Sigmoid colon (tissue), 6 donors: ENCODE measurements at regions not wholly inside any gene's neighbourhood (a gene's known extent, or its start where the extent isn't known, plus 50 kb on each side); places are given as distances from the start of the nearest gene placed in this dataset.

ENCODE experiments used
- DNase-seq: peaks from one replicate; pipeline ENCODE4 v3.0.0-alpha.2; 2019
- H3K27ac ChIP-seq, 4 donors: fragments of 200-600 bp; sonication (generic); one replicate each; pipeline ENCODE4 v1.5.1; 2016 to 2019; ENCODE audit warnings: mild to moderate bottlenecking in 1 of 4
- H3K27me3 ChIP-seq, 3 donors: fragments of 200-600 bp; sonication (generic); one replicate each; pipeline ENCODE4 v1.5.1; 2019; ENCODE audit warnings: mild to moderate bottlenecking in 1 of 3
- H3K36me3 ChIP-seq, 4 donors: fragments of 200-600 bp; sonication (generic); one replicate each; pipeline ENCODE4 v1.5.1; 2016 to 2019
- H3K4me1 ChIP-seq, 4 donors: fragments of 200-600 bp; sonication (generic); one replicate each; pipeline ENCODE4 v1.5.1; 2017 to 2019
- H3K4me3 ChIP-seq, 4 donors: fragments of 200-600 bp; sonication (generic); one replicate each; pipeline ENCODE4 v1.5.1; 2017 to 2019; ENCODE audit warnings: mild to moderate bottlenecking in 2 of 4, moderate library complexity in 1 of 4
- H3K9me3 ChIP-seq, 4 donors: fragments of 200-600 bp in 3 of 4; sonication (generic) in 3 of 4; one replicate each; pipeline versions ENCODE4 v1.5.1 to v1.6.1; 2013 to 2019
- CTCF ChIP-seq, 4 experiments: fragments of 450-650 bp in 3 of 4; fragments of 200-600 bp in 1 of 4; IDR thresholded peaks; one replicate each; pipeline ENCODE4 v1.5.1; 2016 to 2019; ENCODE audit warnings: antibody characterized with exemption in 4 of 4, mild to moderate bottlenecking in 3 of 4, moderate library complexity in 2 of 4
- EP300 ChIP-seq, 4 donors: sonication (generic); formaldehyde crosslinking; IDR thresholded peaks; one replicate each; pipeline ENCODE4 v1.6.1; 2017; ENCODE audit warnings: antibody characterized with exemption in 4 of 4
- POLR2A ChIP-seq, 2 donors: fragments of 450-650 bp; IDR thresholded peaks; one replicate each; pipeline ENCODE4 v1.6.1; 2016; ENCODE audit warnings: antibody characterized with exemption in 2 of 2, mild to moderate bottlenecking in 2 of 2, moderate library complexity in 2 of 2
- POLR2AphosphoS5 ChIP-seq, 4 donors: sonication (generic); formaldehyde crosslinking; IDR thresholded peaks; one replicate each; pipeline ENCODE4 v1.6.1; 2017; ENCODE audit warnings: antibody characterized with exemption in 4 of 4
- WGBS, 2 donors: extraction: QIAGEN DNeasy Blood & Tissue Kit; methylation state at CpG; one replicate each; pipeline ENCODE4 v1.1.7; 2013; 5-methylcytosine and 5-hydroxymethylcytosine counted together
- intact Hi-C: fragments of 100-400 bp; cut with DNase I; formaldehyde crosslinking; loops from one replicate; pipeline ENCODE4 v1.15.1; 2023
- donor health status: healthy with polysubstance abuse.
- donor health status: healthy.

- no peak for DNase-seq
- intact Hi-C loops, result no loop called here
- no peak overlapping the region for H3K4me3 ChIP-seq
- TF ChIP-seq CTCF (IDR thresholded peaks at IDR 0.05) (no peak), POLR2AphosphoS5 (IDR thresholded peaks at IDR 0.05) (no peak), POLR2A (IDR thresholded peaks at IDR 0.05) (no peak), EP300 (IDR thresholded peaks at IDR 0.05) (no peak)
- no peaks in the 10 kb centered on the region for H3K27me3 ChIP-seq
- H3K36me3 ChIP-seq, result no peaks in the 10 kb centered on the region
- H3K9me3 ChIP-seq, result peaks cover 0 to 3% (median 0%) of the 10 kb centered on the region in 4 donors
- WGBS, 2 donors, result 74 to 82% methylated on average over 3 of the region's 3 CpGs
- no peaks in the 10 kb centered on the region for H3K4me1 ChIP-seq
- no peak overlapping the region for H3K27ac ChIP-seq
These were observed 796.3 kb upstream of the MAP3K7 start for GRCh38 chr6:91383207-91383606.

GRCh38 chr6:91376686-91377085 is 789.8 kb upstream of the MAP3K7 start:
- no peak for DNase-seq
- TF ChIP-seq CTCF (IDR thresholded peaks at IDR 0.05) (no peak), POLR2A (IDR thresholded peaks at IDR 0.05) (no peak), EP300 (IDR thresholded peaks at IDR 0.05) (no peak)
- H3K36me3 ChIP-seq, result no peaks in the 10 kb centered on the region
- no peaks in the 10 kb centered on the region for H3K27me3 ChIP-seq
- no peak overlapping the region for H3K4me3 ChIP-seq
- H3K4me1 ChIP-seq, result no peaks in the 10 kb centered on the region
- no peak overlapping the region for H3K27ac ChIP-seq
- intact Hi-C loops, result no loop called here
- 17 to 67% methylated on average over 4 of the region's 4 CpGs for whole genome bisulfite sequencing, 2 donors
- no peaks in the 10 kb centered on the region for H3K9me3 ChIP-seq

- no peak for DNase-seq
- no peaks in the 10 kb centered on the region for H3K36me3 ChIP-seq
- no peaks in the 10 kb centered on the region for H3K4me1 ChIP-seq
- TF ChIP-seq EP300 (IDR thresholded peaks at IDR 0.05) (no peak), POLR2A (IDR thresholded peaks at IDR 0.05) (no peak), CTCF (IDR thresholded peaks at IDR 0.05) (no peak), POLR2AphosphoS5 (IDR thresholded peaks at IDR 0.05) (no peak)
- no peaks in the 10 kb centered on the region for H3K27me3 ChIP-seq
- WGBS, 2 donors, result 73 to 79% methylated on average over 3 of the region's 3 CpGs
- no peak overlapping the region for H3K27ac ChIP-seq
- intact Hi-C loops, result no loop called here
- no peak overlapping the region for H3K4me3 ChIP-seq
- H3K9me3 ChIP-seq, result peaks cover 0 to 3% (median 0%) of the 10 kb centered on the region in 4 donors
These were observed 779.9 kb upstream of the MAP3K7 start for GRCh38 chr6:91366781-91367180.

GRCh38 chr6:91358986-91359385 is 772.1 kb upstream of the MAP3K7 start:
- no peaks in the 10 kb centered on the region for H3K27me3 ChIP-seq
- TF ChIP-seq EP300 (IDR thresholded peaks at IDR 0.05), result no peak
- no peak for TF ChIP-seq POLR2AphosphoS5 (IDR thresholded peaks at IDR 0.05)
- no peak for TF ChIP-seq CTCF (IDR thresholded peaks at IDR 0.05)
- no peak for TF ChIP-seq POLR2A (IDR thresholded peaks at IDR 0.05)
- intact Hi-C loops, result no loop called here
- H3K27ac ChIP-seq, result no peak overlapping the region
- H3K4me1 ChIP-seq, result peaks cover 0 to 8% (median 0%) of the 10 kb centered on the region in 4 donors
- H3K36me3 ChIP-seq, result no peaks in the 10 kb centered on the region
- no peak overlapping the region for H3K4me3 ChIP-seq
- H3K9me3 ChIP-seq, result no peaks in the 10 kb centered on the region
- no peak for DNase-seq

- Histone ChIP-seq H3K9me3 (no peaks in the 10 kb centered on the region), H3K27ac (peak overlapping the region in 1 of 4 donors; percentile 3), H3K4me1 (peaks cover 0 to 27% (median 0%) of the 10 kb centered on the region in 4 donors), H3K4me3 (no peak overlapping the region), H3K36me3 (no peaks in the 10 kb centered on the region), H3K27me3 (no peaks in the 10 kb centered on the region)
- 51 to 64% methylated on average over 4 of the region's 4 CpGs for WGBS, 2 donors
- DNase-seq, result no peak
- intact Hi-C loops, result no loop called here
- no peak for TF ChIP-seq POLR2A (IDR thresholded peaks at IDR 0.05)
- TF ChIP-seq CTCF (IDR thresholded peaks at IDR 0.05), result no peak
- TF ChIP-seq EP300 (IDR thresholded peaks at IDR 0.05), result no peak
- no peak for TF ChIP-seq POLR2AphosphoS5 (IDR thresholded peaks at IDR 0.05)
These were observed 766.0 kb upstream of the MAP3K7 start for GRCh38 chr6:91352878-91353277.
